RCC 7860 (cell line): ENCODE measurements at regions not wholly inside any gene's neighbourhood (a gene's known extent, or its start where the extent isn't known, plus 50 kb on each side); places are given as distances from the start of the nearest gene placed in this dataset.
"Not testable (repeated sequence)": the region's sequence is repeated elsewhere in the genome, so short reads cannot be mapped to it uniquely, and the experiment has no call there.

ENCODE experiments used
- DNase-seq: peaks from one replicate; pipeline ENCODE4 v3.0.0-alpha.2; 2015; ENCODE audit warnings: low spot score
- FAIRE-seq: peaks from 2 replicates; lab custom pipeline; 2012; peaks lifted over from hg19 to GRCh38; lab: Jason Lieb, UNC

GRCh38 chr2:76178610-76179009 lies 467.9 kb upstream of the GCFC2 start:
- DNase-seq (no peak), FAIRE-seq (no peak)

GRCh38 chr2:76175295-76175694 lies 464.6 kb upstream of the GCFC2 start:
- no peak for DNase-seq
- FAIRE-seq: no peak

- DNase-seq (no peak), FAIRE-seq (no peak)
Measured at GRCh38 chr2:76174505-76174904, 463.8 kb upstream of the GCFC2 start.

GRCh38 chr2:76173206-76173605 lies 462.5 kb upstream of the GCFC2 start:
- not testable (repeated sequence) for FAIRE-seq, DNase-seq

GRCh38 chr2:76172154-76172595 lies 461.5 kb upstream of the GCFC2 start:
- not testable (repeated sequence) for FAIRE-seq, DNase-seq

GRCh38 chr2:76170856-76171255 lies 460.1 kb upstream of the GCFC2 start:
- no peak for DNase-seq
- FAIRE-seq: no peak

- DNase-seq (no peak), FAIRE-seq (no peak)
Measured at GRCh38 chr2:76170009-76170384, 459.3 kb upstream of the GCFC2 start.

- DNase-seq: no peak
- no peak for FAIRE-seq
Measured at GRCh38 chr2:76169276-76170008, 458.7 kb upstream of the GCFC2 start.

GRCh38 chr2:76163860-76164259 lies 453.1 kb upstream of the GCFC2 start:
- no peak for FAIRE-seq
- no peak for DNase-seq

GRCh38 chr2:76160670-76161069 lies 450.0 kb upstream of the GCFC2 start:
- DNase-seq (no peak), FAIRE-seq (no peak)

- DNase-seq: no peak
- no peak for FAIRE-seq
Measured at GRCh38 chr2:76159042-76159648, 448.4 kb upstream of the GCFC2 start.

GRCh38 chr2:76157531-76157930 lies 446.8 kb upstream of the GCFC2 start:
- FAIRE-seq (no peak), DNase-seq (no peak)

- no peak for FAIRE-seq
- DNase-seq: no peak
Measured at GRCh38 chr2:76154981-76155380, 444.3 kb upstream of the GCFC2 start.

- no peak for DNase-seq
- no peak for FAIRE-seq
Measured at GRCh38 chr2:76149846-76150245, 439.1 kb upstream of the GCFC2 start.

GRCh38 chr2:76139303-76139702 lies 428.6 kb upstream of the GCFC2 start:
- not testable (repeated sequence) for DNase-seq, FAIRE-seq

GRCh38 chr2:76128622-76129021 lies 417.9 kb upstream of the GCFC2 start:
- no peak for FAIRE-seq
- no peak for DNase-seq

- DNase-seq (no peak), FAIRE-seq (no peak)
Measured at GRCh38 chr2:76120176-76120575, 409.5 kb upstream of the GCFC2 start.

- FAIRE-seq (no peak), DNase-seq (no peak)
Measured at GRCh38 chr2:76089683-76090082, 379.0 kb upstream of the GCFC2 start.

- no peak for FAIRE-seq
Measured at GRCh38 chr2:76083248-76083647, 372.5 kb upstream of the GCFC2 start.

GRCh38 chr2:76082509-76082908 lies 371.8 kb upstream of the GCFC2 start:
- FAIRE-seq (no peak), DNase-seq (no peak)

More at GRCh38 chr2:76083248-76083647, 372.5 kb upstream of the GCFC2 start:
- no peak for DNase-seq

GRCh38 chr2:76080154-76080553 lies 369.4 kb upstream of the GCFC2 start:
- DNase-seq: no peak
- no peak for FAIRE-seq

GRCh38 chr2:76075126-76075525 lies 364.4 kb upstream of the GCFC2 start:
- no peak for DNase-seq
- no peak for FAIRE-seq
